ENCODE measurements at regions not wholly inside any gene's neighbourhood (a gene's known extent, or its start where the extent isn't known, plus 50 kb on each side); places are given as distances from the start of the nearest gene placed in this dataset.
A peak's percentile ranks its signal among the peaks of the same experiment; 100 is the strongest.

GRCh38 chr12:85367936-85368335, 87.9 kb downstream of the ALX1 start:
- H3K27ac Mint-ChIP-seq (ENCODE audit: unreplicated experiment), result no peak overlapping the region
- no peak for DNase-seq (ENCODE audit: low read depth, low spot score)
- TF ChIP-seq, protein P1, sequence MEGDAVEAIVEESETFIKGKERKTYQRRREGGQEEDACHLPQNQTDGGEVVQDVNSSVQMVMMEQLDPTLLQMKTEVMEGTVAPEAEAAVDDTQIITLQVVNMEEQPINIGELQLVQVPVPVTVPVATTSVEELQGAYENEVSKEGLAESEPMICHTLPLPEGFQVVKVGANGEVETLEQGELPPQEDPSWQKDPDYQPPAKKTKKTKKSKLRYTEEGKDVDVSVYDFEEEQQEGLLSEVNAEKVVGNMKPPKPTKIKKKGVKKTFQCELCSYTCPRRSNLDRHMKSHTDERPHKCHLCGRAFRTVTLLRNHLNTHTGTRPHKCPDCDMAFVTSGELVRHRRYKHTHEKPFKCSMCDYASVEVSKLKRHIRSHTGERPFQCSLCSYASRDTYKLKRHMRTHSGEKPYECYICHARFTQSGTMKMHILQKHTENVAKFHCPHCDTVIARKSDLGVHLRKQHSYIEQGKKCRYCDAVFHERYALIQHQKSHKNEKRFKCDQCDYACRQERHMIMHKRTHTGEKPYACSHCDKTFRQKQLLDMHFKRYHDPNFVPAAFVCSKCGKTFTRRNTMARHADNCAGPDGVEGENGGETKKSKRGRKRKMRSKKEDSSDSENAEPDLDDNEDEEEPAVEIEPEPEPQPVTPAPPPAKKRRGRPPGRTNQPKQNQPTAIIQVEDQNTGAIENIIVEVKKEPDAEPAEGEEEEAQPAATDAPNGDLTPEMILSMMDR (conservative IDR thresholded peaks at IDR 0.05), result no peak
- peaks cover 4% of the 10 kb centered on the region for H3K4me1 Mint-ChIP-seq
- no peaks in the 10 kb centered on the region for H3K27me3 Mint-ChIP-seq (ENCODE audit: low read depth)
- no peaks in the 10 kb centered on the region for H3K36me3 Mint-ChIP-seq (ENCODE audit: low read depth)
- no peak overlapping the region for H3K4me3 Mint-ChIP-seq
- peaks cover 2% of the 10 kb centered on the region for H3K9me3 Mint-ChIP-seq

GRCh38 chr12:85369365-85370154, 89.5 kb downstream of the ALX1 start:
- peak overlapping the region; percentile 13 for H3K27ac Mint-ChIP-seq (ENCODE audit: unreplicated experiment)
- no peak overlapping the region for H3K4me3 Mint-ChIP-seq
- H3K27me3 Mint-ChIP-seq (ENCODE audit: low read depth), result no peaks in the 10 kb centered on the region
- DNase-seq (ENCODE audit: low read depth, low spot score), result no peak
- no peaks in the 10 kb centered on the region for H3K36me3 Mint-ChIP-seq (ENCODE audit: low read depth)
- peaks cover 4% of the 10 kb centered on the region for H3K4me1 Mint-ChIP-seq
- TF ChIP-seq, protein P1 (conservative IDR thresholded peaks at IDR 0.05), result no peak
- peaks cover 2% of the 10 kb centered on the region for H3K9me3 Mint-ChIP-seq

DNA sequence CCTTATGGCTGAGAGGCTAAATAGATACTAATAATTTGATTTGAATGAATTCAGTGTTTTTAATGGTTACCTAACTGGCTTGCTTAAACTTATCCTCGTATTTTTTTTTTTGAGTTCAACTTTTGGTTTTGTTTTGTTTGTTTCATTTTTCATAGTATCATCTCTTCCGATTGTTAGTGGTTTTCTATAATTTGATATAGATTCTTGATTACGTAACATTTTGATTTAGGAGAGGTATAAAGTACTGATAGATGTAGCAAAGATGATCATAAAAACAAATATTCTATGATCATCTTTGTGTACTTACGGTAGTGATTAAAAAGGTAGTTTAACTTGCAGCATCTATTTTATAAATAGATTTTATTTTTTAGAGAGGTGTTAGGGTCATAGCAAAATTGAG, 93.0 kb downstream of the ALX1 start:
- Mint-ChIP-seq H3K36me3 (ENCODE audit: low read depth) (no peaks in the 10 kb centered on the region), H3K4me3 (no peak overlapping the region), H3K9me3 (peaks cover 2% of the 10 kb centered on the region), H3K27me3 (ENCODE audit: low read depth) (no peaks in the 10 kb centered on the region), H3K27ac (ENCODE audit: unreplicated experiment) (no peak overlapping the region), H3K4me1 (peaks cover under 1% of the 10 kb centered on the region)
- DNase-seq (ENCODE audit: low read depth, low spot score), result no peak
- TF ChIP-seq, protein P1 (conservative IDR thresholded peaks at IDR 0.05), result no peak

GRCh38 chr12:85374981-85375380, 95.0 kb downstream of the ALX1 start:
- Mint-ChIP-seq H3K4me1 (no peaks in the 10 kb centered on the region), H3K9me3 (peaks cover 2% of the 10 kb centered on the region), H3K27me3 (ENCODE audit: low read depth) (no peaks in the 10 kb centered on the region), H3K36me3 (ENCODE audit: low read depth) (no peaks in the 10 kb centered on the region), H3K4me3 (no peak overlapping the region), H3K27ac (ENCODE audit: unreplicated experiment) (no peak overlapping the region)
- TF ChIP-seq, protein P1 (conservative IDR thresholded peaks at IDR 0.05), result no peak
- DNase-seq (ENCODE audit: low read depth, low spot score), result no peak

- no peaks in the 10 kb centered on the region for H3K36me3 Mint-ChIP-seq (ENCODE audit: low read depth)
- TF ChIP-seq, protein P1 (conservative IDR thresholded peaks at IDR 0.05), result no peak
- H3K4me3 Mint-ChIP-seq, result no peak overlapping the region
- H3K4me1 Mint-ChIP-seq, result no peaks in the 10 kb centered on the region
- no peak overlapping the region for H3K27ac Mint-ChIP-seq (ENCODE audit: unreplicated experiment)
- no peaks in the 10 kb centered on the region for H3K27me3 Mint-ChIP-seq (ENCODE audit: low read depth)
- H3K9me3 Mint-ChIP-seq, result no peaks in the 10 kb centered on the region
- no peak for DNase-seq (ENCODE audit: low read depth, low spot score)
Measured at GRCh38 chr12:85385406-85385805, 105.4 kb downstream of the ALX1 start.
